Activated CD8-positive, alpha-beta memory T cell treated with anti-CD3 and anti-CD28 coated beads, Interleukin-2, amount 50 U/mL, for 1 hour (primary cell): ENCODE measurements at regions not wholly inside any gene's neighbourhood (a gene's known extent, or its start where the extent isn't known, plus 50 kb on each side); places are given as distances from the start of the nearest gene placed in this dataset.
"Not testable (repeated sequence)": the region's sequence is repeated elsewhere in the genome, so short reads cannot be mapped to it uniquely, and the experiment has no call there.

ENCODE experiments used
- DNase-seq: peaks from one replicate; pipeline ENCODE4 v3.0.0-alpha.2; 2020; ENCODE audit errors: extremely low read depth

DNA sequence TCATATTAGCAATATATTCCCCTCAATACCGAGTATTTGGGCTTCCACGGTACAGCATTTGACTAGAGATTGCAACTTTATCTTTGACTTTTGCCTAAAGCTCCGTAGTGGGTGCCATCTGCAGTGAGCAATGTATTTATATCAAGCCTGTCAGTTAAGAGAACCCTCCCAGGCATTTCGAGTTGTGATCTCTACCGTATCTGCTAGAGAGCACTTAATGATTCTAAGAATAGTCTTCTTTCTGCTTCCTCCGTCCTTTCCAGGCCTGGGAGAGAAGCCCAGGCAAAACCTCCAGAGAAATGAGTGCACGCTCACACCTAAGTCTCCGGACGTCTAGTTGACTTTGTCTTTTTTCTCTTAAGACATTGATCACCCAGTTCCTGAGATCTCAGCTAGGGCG, 210.6 kb downstream of the KLF6 start:
- no peak for DNase-seq

DNA sequence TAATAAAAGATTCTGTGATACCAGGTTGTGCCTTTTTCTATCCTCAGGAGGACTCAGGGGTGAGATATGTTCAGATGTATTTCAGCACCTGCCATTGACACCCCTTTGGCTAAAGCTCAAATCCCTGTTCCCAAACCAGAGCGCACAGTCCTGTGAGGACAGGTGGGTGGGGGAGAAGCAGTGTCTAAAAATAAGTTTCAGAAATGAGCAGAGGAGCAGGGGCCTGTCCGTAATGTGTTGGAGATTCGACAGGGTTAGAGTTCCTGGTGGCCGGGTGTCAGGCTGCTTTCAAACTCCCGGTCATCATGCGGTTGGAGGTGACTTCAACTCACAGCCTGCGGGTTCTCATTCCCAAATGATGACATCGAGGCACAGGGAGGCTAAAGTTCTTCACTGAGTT, 211.5 kb downstream of the KLF6 start:
- no peak for DNase-seq

DNA sequence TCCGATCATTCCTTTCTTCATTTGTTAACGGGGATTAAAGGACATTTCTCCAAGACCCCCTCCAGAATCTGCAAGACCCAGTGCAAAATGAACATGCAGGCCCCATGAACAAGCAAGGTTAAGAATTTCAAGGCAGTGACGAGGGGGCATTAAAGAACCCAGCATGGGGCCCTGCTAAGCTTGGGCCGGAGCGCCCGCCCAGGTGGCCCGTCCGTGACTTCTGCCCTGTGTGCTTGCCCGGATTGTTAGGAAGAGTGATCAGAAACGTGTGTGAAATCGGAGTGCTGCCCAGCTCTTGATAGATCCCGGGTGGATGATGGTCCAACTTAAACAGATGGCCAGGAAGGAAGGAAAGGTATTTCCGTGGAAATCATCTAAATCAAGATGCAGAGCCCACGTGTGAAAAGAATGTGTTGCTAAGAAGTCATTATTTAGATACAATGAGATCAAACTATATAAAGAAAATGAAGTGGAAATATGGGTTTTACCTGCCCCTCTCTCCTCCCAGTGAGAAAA, 213.6 kb downstream of the KLF6 start:
- DNase-seq = no peak

- no peak for DNase-seq
Measured at GRCh38 chr10:3570855-3571266, 214.1 kb downstream of the KLF6 start.

DNA sequence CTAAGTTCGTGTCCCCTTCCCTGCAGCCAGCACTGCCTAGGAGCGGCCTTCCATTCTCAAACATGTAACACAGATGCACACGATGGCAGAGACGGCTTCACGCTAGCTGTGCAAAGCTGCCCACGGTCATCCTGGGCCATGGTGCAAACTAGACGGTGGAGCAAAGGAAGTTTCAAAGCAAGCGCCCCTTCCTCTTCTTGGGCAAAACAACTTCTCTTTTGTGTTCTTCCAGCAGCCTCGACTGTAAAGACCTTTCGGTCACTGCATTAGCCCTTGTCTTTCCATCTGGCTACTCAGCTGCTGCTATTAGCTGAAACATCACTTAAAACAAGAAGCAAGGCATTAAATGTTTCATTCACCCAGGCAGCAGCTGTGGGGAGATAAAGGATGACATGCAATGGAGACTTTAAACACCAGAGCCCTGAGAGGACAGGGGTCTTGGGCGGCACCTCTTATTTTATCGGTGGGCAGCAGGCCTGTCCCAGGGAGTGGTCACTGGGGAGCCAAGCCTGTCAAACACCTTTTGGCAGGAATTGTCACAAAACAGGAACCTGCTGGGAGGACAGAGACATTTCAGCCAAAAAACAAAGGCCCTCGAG, 214.8 kb downstream of the KLF6 start:
- DNase-seq = no peak

DNA sequence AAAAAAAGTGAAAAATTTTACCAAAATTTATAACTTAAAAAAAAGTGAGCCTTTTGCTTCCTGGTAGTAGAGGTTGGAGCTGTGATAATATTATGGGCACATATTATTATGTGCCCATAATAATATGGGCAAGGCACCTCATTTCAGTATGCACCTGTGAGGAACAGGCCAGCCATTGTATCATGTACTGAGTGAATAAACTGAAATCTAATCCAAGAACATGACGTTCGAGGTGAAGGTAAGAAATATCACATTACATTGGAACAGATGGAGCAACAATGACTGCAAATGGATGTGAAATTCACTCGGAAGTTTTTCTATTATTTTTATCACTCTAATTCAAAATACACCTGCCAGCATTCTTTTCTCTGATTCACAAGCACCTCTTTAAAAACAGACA, 216.0 kb downstream of the KLF6 start:
- DNase-seq = no peak

- DNase-seq = no peak
Measured at GRCh38 chr10:3568392-3568791, 216.6 kb downstream of the KLF6 start.

GRCh38 chr10:3567291-3567963, 217.6 kb downstream of the KLF6 start:
- DNase-seq = no peak

DNA sequence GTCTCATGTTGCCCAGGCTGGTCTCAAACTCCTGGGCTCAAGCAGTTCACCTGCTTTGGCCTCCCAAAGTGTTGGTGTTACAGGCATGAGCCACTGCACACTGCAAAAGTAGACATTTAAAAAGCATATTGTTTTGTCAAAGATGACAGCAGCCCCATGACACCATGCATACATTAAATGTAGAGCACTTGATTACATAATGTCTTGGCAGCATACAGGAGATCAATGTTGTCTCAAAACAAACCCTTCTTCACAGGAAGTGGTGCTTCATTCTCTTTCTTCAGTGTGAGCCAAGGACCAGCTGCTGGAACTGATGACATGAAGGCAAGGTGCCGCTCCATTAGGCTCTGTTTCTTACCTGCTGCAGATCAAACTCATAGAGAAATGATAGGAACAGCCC, 218.4 kb downstream of the KLF6 start:
- DNase-seq = no peak

DNA sequence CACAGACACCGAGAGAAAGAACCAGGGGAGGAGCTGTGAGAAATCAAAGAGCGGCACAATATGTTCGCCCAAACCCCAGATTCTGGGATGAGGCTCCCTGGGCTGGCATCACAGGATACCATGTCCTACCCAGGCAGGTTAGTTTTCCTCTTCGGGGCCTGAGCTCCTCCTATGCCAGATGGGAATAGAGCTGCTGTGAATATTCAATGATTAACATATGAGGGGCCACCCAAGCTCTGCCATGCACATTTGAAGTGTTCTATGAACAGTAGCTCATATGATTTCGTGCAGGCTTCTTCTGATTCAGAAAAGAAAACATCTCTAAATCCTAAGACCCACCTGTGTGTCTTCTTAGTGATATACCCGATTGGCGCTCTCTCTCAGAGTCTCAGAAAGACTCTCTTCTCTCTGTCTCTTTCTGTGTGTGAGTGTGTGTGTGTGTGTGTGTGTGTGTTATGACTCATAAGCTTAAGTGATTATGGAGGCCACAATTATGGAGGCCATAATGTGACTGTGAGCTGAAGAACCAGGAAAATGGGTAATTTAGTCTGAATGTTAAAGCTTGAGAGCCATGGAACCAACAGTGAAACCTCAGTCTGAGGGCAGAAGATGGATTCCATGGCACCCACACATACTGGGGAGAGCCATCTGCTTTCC, 220.5 kb downstream of the KLF6 start:
- DNase-seq = no peak

DNA sequence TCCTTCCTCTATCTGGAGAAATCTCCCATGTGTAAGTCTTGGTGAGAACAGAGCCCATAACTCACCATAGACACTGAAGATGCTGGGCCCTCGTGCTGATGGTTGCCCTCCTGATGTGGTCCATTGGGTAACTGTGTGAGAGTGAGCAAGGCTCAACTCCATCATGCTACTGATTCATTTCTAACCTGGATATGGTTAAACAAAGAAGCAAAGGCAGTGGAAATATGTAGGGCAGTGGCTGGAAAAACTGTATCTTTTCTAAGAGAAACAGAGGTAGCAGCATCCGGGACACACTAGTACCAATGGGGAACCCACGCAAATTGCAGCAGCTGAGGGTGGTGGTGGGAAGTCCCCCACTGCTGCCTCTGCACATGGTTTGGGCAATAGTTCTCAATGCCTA, 221.7 kb downstream of the KLF6 start:
- no peak for DNase-seq

- not testable (repeated sequence) for DNase-seq
Measured at GRCh38 chr10:3560628-3561027, 224.4 kb downstream of the KLF6 start.

DNA sequence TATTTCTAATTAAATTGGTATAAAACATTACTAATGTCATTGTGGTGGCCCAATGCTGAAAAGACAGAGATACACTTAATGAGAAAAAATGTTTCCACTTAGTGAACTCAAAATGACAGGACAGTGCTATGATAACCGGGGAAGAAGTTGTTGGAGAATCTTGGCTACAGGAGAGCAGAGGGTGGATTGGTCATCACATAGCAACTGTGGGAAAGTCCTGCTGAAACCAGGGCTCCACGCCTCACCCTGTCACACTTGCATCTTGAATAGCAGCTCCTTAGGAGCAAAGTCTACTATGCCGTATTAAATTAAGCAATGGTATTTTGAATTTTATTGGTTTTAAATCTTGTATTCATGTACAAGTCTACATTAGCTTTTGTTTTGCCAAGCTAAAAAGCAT, 225.5 kb downstream of the KLF6 start:
- no peak for DNase-seq

GRCh38 chr10:3559011-3559410, 226.0 kb downstream of the KLF6 start:
- DNase-seq = no peak

GRCh38 chr10:3556191-3557017, 228.6 kb downstream of the KLF6 start:
- not testable (repeated sequence) for DNase-seq

- no peak for DNase-seq
Measured at GRCh38 chr10:3554121-3554522, 230.9 kb downstream of the KLF6 start.

DNA sequence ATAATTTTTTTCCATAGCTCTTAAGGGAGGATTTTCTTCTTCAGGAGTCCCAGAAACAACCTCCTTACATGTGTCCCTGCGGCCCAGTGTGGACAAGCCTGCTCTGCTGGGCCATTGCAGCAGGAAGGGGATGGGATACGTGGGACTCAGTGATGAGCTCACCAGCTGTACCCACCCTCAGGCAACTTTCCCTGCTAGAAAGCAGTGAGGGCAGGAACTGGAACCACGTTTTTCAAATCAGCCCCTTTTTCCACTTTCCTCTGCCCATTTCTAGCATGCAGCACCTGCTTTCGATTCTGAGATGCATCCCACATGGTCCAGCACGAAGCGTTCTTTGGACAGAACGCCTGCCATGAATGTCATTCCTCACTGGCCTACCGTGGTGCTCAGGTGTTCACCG, 232.7 kb downstream of the KLF6 start:
- DNase-seq = no peak

- no peak for DNase-seq
Measured at GRCh38 chr10:3551761-3552160, 233.2 kb downstream of the KLF6 start.

- no peak for DNase-seq
Measured at GRCh38 chr10:3549118-3549517, 235.9 kb downstream of the KLF6 start.

GRCh38 chr10:3548702-3549101, 236.3 kb downstream of the KLF6 start:
- DNase-seq = no peak

- DNase-seq = no peak
Measured at GRCh38 chr10:3548076-3548475, 236.9 kb downstream of the KLF6 start.

- no peak for DNase-seq
Measured at GRCh38 chr10:3544561-3544960, 240.4 kb downstream of the KLF6 start.
